ENCODE measurements at regions not wholly inside any gene's neighbourhood (a gene's known extent, or its start where the extent isn't known, plus 50 kb on each side); places are given as distances from the start of the nearest gene placed in this dataset.
"Not testable (repeated sequence)": the region's sequence is repeated elsewhere in the genome, so short reads cannot be mapped to it uniquely, and the experiment has no call there.

- no peak for DNase-seq (ENCODE audit: low spot score)
Observed at GRCh38 chrX:42832764-42833549, 55.0 kb upstream of the PPP1R2C start.

DNA sequence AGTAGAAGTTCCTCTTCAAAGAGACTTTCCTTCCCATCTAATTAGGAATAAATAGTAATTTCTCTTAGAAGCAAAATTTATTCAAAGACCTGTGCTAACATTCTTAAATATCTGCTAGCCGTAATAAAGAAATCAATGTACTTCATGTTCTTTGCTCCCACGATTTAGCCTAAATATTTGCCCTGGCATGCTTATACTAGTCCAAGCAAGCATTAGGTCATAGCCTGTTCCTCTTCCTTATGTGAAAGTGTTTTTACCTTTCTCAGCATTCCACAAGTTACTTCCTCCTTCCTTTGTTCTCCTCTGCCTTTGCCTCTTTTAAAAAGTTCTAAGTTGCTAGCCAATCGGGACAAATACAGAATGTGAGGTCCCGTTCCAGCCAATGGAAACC, 55.6 kb upstream of the PPP1R2C start:
- not testable (repeated sequence) for DNase-seq (ENCODE audit: low spot score)

DNA sequence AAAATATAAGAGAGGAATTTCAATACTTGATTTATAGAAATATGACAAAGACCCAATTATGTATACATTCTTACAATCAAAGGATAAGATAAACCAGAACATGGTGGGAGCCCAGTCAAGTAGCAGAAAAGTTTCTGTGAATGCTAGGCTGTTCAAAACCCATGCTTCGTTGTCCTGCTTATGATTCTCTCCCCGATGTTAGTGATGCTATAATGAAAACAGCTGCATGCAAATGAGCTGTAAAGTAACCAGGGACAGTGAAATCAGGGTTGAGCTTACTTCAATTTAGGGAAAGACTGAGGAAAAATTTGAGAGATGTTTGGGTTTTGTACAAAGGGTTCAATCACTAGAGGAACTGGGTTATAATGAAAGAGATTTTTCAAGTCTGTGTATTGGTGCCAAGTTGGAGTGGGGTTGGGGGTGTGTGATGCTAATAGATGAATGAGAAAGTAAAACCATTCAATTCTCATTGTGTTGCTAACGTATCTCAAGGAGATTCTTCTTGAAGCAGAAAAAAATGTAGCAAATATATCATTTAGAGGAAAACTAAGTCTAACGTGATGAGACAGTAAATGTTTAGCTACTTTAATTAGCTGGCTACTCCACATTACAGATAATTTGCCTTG, 59.3 kb upstream of the PPP1R2C start:
- no peak for DNase-seq (ENCODE audit: low spot score)

- DNase-seq (ENCODE audit: low spot score) = no peak
Observed at GRCh38 chrX:42837747-42838146, 59.8 kb upstream of the PPP1R2C start.

- no peak for DNase-seq (ENCODE audit: low spot score)
Observed at GRCh38 chrX:42839632-42840031, 61.7 kb upstream of the PPP1R2C start.

DNA sequence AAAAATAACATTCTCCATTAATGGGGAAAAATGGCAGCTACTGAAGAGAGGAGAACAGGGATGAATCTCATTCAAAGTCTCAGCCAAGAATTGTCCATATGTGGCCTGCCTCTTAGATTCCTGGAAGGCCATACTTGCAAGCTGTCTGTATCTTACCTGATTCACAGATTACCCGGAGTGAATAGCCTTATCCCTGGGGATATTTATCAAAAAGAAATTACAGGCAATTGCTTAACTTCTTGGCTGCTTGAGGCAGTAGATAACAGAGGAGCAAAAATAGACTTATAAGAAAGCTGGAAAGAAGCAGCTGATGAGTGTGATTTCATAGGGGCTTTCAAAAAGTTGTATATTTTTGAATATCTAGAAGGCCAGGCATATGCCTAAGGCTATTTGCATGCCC, 68.8 kb upstream of the PPP1R2C start:
- DNase-seq (ENCODE audit: low spot score) = no peak

DNA sequence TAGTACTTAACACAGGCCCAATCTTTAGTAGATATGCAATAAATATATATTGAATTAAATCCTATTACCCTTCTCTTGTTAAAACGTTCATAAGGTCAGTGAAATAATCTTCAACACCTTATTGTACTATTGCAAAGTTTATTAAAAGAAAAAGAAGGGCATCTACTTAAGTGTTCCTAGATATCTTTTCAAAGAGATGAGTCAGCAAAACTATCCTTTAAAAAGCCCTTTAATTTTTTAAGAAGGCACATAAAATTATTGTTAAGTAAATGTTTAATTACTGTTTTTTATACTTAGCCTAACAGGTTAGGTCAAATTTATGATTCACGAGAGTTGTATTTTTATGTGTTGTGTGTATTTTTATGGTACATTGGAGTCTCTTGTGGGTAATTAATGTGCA, 77.3 kb upstream of the PPP1R2C start:
- no peak for DNase-seq (ENCODE audit: low spot score)

- DNase-seq (ENCODE audit: low spot score) = no peak
Observed at GRCh38 chrX:42857766-42858165, 79.8 kb upstream of the PPP1R2C start.

DNA sequence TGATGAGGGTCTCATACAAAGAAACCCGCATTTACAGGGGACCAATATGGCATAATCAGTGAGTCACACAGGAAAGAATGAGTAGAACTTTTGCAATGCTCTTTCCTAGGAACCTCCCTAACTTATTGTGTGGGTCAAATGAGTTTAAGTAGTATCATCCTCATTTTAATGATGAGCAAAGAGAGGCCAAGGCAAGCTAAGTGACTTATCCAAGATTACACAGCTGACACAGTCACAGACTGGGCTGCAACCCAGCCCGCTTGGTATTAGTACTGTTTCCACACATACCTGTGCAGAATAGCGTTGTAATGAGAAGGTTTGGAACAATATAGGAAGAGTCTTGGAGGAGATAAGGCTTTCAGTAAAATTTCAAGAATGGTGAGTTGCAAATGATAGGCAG, 91.0 kb upstream of the PPP1R2C start:
- DNase-seq (ENCODE audit: low spot score) = no peak

DNA sequence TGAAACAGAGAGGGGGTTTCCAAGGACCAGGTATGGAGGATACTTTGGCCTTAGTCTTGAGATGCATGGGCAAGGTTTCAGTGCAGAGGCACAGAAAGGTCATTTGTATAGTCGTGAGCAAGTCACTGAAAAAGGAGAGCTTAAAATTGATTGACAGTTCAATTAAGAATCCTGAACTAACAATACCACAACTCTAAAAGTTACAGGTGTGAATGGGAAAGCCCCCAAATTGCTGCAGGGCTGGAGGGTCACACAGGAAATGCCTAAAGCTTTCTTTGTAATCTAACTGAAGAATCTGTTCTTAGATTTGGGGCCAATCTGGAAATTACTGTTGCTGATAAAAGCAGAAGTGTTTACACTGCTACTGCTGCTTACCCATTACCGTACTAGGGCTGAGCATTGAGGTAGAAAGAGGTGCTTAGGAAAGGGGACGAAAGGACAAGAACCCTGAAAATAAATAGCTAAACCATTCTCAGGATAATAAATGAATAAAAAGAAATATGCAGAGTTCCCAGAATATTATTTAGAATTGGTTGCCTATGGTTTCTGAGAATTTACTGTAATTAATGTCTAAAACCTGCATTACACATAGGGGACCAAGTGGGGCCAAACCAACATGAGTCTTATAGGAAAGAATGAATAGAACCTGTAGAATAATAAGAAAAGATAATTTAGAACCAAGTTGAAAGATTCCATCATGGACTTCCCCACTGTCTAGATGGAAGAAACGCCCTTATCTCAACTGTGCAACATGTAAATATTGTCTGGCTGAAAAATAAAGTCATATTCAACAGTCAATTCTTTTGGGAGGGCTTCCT, 91.9 kb upstream of the PPP1R2C start:
- DNase-seq (ENCODE audit: low spot score) = no peak

- DNase-seq (ENCODE audit: low spot score) = no peak
Observed at GRCh38 chrX:42886519-42886918, 108.6 kb upstream of the PPP1R2C start.

- no peak for DNase-seq (ENCODE audit: low spot score)
Observed at GRCh38 chrX:42900947-42901346, 123.0 kb upstream of the PPP1R2C start.

DNA sequence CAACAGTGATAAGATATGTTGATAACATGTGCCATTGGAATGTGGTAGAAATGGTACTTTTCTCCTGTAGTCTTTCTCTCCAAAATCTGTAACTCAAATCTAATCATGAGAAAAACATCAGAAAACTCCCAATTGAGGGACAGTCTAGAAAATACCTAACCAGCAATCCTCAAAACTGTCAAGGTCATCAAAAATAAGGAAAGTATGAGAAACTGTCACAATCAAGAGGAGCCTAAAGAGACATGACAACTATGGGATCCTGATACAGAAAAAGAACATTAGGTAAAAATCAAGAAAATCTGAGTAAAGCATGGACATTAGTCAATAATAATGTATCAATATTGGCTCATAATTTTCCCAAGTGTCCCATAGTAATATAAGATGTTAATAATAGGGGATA, 124.5 kb upstream of the PPP1R2C start:
- no peak for DNase-seq (ENCODE audit: low spot score)

GRCh38 chrX:42920752-42921151, 142.8 kb upstream of the PPP1R2C start:
- no peak for DNase-seq (ENCODE audit: low spot score)

DNA sequence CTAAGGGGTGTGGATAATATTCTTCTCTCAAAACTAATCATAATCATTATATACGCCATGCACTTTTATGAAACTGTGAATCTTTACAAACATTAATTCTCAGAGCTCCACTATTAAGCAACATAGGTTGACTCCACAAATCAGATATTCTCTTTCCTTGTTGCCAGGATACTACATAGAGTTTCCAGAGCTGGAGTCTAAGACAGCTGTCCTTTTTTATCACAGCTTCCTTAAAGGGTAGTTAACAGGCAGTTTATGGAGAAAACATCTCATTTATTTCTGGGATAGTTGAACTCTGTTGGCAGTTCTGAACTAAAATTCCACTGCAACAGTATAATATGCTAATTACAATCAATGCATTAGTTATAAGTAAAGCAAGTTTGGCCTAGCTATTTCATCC, 152.1 kb upstream of the PPP1R2C start:
- no peak for DNase-seq (ENCODE audit: low spot score)

DNA sequence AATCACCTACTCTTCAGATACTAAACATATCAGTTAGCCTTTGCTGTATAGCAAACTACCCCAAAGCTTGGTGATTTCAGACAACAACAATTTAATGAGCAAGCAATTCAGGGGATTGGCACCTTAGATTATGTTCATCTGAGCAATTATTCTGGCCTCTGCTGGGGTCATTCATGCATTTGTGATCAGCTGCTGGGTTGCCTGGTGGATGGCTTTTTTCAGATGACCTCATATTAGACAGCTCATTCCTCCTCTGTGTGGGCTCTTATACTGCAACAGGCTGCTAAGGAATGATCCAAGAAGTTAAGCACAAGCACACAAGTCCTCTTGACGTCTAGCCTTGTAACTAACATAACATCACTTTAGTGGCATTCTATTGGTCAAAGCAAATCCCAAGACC, 153.0 kb upstream of the PPP1R2C start:
- DNase-seq (ENCODE audit: low spot score) = no peak

- DNase-seq (ENCODE audit: low spot score) = no peak
Observed at GRCh38 chrX:42933187-42933586, 155.2 kb upstream of the PPP1R2C start.

DNA sequence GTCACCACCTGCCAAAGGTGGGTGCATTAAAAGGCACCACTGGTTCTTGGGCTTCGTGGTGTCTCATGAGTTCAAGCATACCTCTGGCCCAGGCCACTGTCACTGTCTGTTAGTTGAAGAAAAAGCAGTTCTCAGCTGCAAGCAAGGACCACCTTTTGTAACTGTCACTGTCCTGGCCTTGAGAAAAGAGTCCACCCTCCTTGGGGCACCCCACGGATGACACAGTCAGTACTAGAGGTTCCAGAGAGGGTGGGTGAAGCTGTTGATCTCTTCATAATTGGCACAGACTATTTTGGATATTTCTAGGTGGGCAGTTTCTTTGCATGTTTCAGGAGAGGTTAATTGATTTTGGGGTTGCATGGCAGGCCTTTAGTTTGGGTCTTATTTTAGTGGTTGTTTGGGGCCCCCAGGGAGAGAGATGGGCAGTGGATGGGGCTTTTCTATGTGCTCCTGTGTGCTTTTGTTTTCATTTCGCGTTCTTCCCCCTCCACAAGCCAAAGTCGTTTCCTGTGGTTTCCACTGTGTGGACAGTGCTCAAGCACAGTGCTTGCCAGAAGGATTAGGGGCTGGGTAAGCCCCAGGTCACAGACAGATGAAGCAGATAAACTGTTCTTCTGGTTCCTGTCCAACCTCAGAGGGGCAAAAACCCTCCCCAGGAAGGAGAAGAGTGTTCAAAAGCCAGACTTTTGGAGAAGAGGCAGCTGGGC, 156.2 kb upstream of the PPP1R2C start:
- DNase-seq (ENCODE audit: low spot score) = no peak

DNA sequence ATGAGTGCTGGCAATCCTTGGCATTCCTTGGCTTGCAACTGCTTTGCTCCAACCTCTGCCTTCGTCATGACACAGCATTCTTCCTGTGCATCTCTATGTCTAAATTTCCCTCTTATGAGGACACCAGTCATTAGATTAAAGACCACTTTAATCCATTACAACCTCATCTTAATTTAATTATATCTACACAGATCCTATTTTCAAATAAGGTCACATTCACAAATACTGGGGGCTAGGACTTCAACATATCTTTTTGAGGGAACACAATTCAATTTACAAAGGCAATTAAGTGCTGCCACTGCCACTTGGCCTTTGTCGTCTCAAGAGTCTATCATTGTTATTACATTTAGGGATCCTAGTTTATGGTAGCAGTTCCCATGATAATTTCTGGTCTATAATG, 163.7 kb upstream of the PPP1R2C start:
- no peak for DNase-seq (ENCODE audit: low spot score)

DNA sequence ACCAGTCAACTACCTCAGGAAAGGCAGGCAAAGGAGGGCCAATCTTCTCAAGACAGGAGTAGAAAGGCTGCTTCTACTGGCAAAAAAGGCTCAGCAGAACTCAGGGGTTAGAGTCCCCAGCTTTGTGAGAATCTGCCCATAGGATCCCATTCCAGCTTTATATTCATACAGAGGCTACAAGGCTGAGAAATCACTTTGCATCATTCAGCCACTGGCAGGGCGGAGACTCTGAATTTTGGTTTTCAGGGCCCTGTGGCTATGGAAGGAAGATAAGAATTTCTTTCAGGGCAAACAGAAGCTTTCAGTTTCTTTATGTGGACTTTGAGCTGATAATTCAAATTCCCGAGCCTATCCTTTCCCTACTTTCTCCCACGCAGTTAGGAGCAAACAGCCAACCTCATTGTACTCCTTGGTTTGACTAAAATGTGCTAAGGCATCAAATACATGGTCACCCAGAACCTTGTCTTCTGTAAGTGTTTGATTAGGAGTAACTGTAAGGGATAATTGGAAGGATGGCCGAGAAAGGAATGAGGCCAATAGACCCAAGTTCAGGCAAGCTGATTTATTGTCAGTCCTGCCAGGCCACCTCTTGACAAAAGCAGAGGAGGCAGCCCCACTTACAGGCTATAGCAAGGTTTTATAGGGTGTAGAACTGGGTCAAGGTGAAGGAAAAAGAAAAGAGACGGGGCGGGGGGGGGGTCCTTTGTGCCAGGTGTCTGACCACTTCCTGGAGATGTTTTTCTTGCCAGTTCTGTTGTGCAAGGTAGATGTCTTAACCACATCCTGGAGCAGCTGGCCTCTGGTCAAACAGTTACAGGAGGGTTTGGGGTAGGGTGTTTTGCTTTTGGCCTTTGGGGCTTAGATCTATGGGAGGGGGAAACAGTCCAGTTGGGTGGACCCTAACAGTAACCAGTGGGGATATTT, 165.3 kb upstream of the PPP1R2C start:
- no peak for DNase-seq (ENCODE audit: low spot score)

DNA sequence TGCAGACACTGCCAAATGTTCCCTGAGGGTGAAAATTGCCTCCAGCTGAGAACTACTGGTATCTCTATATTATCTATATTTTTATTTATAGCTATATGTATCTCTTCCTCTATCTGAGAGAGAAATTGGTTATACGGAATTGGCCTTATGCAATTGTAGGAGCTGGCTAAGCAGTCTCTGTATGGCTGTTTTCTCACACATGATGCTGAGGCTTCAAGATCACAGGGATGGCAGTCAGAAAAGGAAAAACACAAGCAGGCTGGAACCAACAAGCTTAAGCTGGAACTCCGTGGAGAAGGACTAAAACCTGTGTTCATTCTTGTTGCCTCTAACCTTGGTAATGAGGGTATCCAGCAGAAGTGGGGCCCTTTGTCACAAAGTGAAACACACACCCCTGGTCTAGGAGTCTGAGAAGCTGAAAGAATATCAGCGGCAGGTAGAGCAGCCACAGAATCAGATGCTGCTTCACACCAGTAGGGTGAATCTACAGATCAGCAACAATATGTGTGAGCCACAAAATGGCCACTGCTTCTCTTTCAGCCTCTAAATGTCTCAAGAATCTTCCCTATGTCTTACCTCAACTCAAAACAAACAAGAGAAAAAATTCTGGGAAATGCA, 166.5 kb upstream of the PPP1R2C start:
- no peak for DNase-seq (ENCODE audit: low spot score)
